ENCODE measurements at regions not wholly inside any gene's neighbourhood (a gene's known extent, or its start where the extent isn't known, plus 50 kb on each side); places are given as distances from the start of the nearest gene placed in this dataset.

DNA sequence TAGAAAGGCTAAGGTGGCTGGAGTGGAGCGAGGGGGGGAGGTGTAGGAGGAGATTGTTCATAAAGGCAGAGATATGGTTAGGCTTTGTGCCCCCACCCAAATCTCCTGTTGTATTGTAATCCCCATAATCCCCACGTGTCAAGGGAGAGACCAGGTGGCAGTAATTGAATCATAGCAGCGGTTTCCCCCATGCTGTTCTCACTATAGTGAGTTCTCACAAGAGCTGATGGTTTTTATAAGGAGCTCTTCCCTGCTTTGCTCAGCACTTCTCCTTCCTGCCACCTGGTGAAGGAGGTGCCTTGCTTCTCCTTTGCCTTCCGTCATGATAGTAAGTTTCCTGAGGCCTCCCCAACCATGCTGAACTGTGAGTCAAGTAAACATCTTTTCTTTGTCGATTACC lies 64.7 kb upstream of the CFAP161 start:
- Histone ChIP-seq H3K27ac (ENCODE audit: low read depth, low read length) (no peak overlapping the region), H3K9me3 (ENCODE audit: low read length) (no peaks in the 10 kb centered on the region), H3K4me1 (ENCODE audit: insufficient read depth, low read length) (no peaks in the 10 kb centered on the region), H3K27me3 (ENCODE audit: insufficient read depth, low read length, poor library complexity, severe bottlenecking) (no peaks in the 10 kb centered on the region), H3K4me3 (ENCODE audit: low read length) (no peak overlapping the region), H3K36me3 (ENCODE audit: insufficient read depth, low read length) (no peaks in the 10 kb centered on the region)
- DNase-seq: no peak
- Mint-ChIP-seq H3K27ac (no peak overlapping the region), H3K36me3 (peaks cover 0 to 5% (median 2%) of the 10 kb centered on the region in 3 donors), H3K4me1 (no peaks in the 10 kb centered on the region), H3K27me3 (peaks cover 16 to 43% of the 10 kb centered on the region in 2 donors), H3K4me3 (no peak overlapping the region), H3K9me3 (peaks cover 0 to 4% (median 0%) of the 10 kb centered on the region in 5 donors)
- POLR2A ChIA-PET: no interaction called here
- CTCF ChIA-PET: no interaction called here

DNA sequence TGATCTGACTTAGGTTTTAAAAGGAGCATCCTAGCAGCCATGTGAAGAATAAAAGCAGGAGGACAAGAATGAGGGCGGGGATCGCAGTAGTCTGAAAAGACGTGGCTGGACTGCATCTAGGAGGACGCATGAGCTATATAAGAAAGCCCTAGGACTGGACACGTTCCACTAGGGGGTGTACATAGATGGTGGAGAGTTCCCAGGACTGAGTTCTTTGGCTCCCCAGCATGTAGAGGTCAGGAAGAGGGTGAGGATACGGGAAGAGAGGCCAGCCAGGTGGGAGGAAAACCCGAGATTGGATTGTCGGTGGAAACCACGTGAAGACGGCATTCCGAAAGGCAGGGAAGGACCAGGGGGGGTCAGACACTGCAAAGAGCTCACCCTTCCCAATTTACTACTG lies 64.2 kb upstream of the CFAP161 start:
- no peaks in the 10 kb centered on the region for H3K36me3 ChIP-seq (ENCODE audit: insufficient read depth, low read length)
- Mint-ChIP-seq H3K4me3 (no peak overlapping the region), H3K9me3 (peaks cover 0 to 4% (median 0%) of the 10 kb centered on the region in 5 donors), H3K36me3 (peaks cover 0 to 4% (median 2%) of the 10 kb centered on the region in 3 donors), H3K27ac (no peak overlapping the region), H3K4me1 (no peaks in the 10 kb centered on the region), H3K27me3 (peaks cover 16 to 43% of the 10 kb centered on the region in 2 donors)
- ChIA-PET POLR2A (no interaction called here), CTCF (no interaction called here)
- no peak overlapping the region for H3K27ac ChIP-seq (ENCODE audit: low read depth, low read length)
- no peaks in the 10 kb centered on the region for H3K9me3 ChIP-seq (ENCODE audit: low read length)
- DNase-seq: no peak
- H3K4me3 ChIP-seq (ENCODE audit: low read length): no peak overlapping the region
- no peaks in the 10 kb centered on the region for H3K27me3 ChIP-seq (ENCODE audit: insufficient read depth, low read length, poor library complexity, severe bottlenecking)
- H3K4me1 ChIP-seq (ENCODE audit: insufficient read depth, low read length): no peaks in the 10 kb centered on the region

DNA sequence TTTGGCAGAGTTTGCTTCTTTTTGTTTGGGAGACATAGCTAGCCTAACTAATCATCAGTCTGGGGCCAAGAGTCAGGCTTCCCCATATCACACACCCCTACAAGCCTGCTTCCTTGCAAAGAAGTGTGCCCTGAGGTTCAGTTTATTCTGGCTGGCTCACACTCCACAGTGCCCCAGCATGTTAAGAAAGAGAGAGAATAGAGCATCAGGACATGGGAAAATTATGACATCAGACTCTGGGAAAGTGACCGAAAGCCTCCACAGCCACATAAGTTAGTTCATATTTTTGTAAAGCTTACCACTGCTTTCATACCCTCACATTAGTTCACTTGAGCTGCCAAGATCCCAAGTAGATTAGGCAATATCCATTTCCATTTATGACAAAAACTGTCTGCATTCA lies 63.0 kb upstream of the CFAP161 start:
- no peaks in the 10 kb centered on the region for H3K9me3 ChIP-seq (ENCODE audit: low read length)
- H3K4me3 ChIP-seq (ENCODE audit: low read length): no peak overlapping the region
- H3K36me3 Mint-ChIP-seq: peaks cover 0 to 4% (median 2%) of the 10 kb centered on the region in 3 donors
- no peak overlapping the region for H3K27ac Mint-ChIP-seq
- H3K27ac ChIP-seq (ENCODE audit: low read depth, low read length): no peak overlapping the region
- H3K9me3 Mint-ChIP-seq: peaks cover 0 to 4% (median 0%) of the 10 kb centered on the region in 5 donors
- POLR2A ChIA-PET: no interaction called here
- H3K36me3 ChIP-seq (ENCODE audit: insufficient read depth, low read length): no peaks in the 10 kb centered on the region
- no peaks in the 10 kb centered on the region for H3K4me1 Mint-ChIP-seq
- no peak for DNase-seq
- no peaks in the 10 kb centered on the region for H3K27me3 ChIP-seq (ENCODE audit: insufficient read depth, low read length, poor library complexity, severe bottlenecking)
- CTCF ChIA-PET: no interaction called here
- H3K4me3 Mint-ChIP-seq: no peak overlapping the region
- no peaks in the 10 kb centered on the region for H3K4me1 ChIP-seq (ENCODE audit: insufficient read depth, low read length)
- peaks cover 16 to 46% of the 10 kb centered on the region in 2 donors for H3K27me3 Mint-ChIP-seq

DNA sequence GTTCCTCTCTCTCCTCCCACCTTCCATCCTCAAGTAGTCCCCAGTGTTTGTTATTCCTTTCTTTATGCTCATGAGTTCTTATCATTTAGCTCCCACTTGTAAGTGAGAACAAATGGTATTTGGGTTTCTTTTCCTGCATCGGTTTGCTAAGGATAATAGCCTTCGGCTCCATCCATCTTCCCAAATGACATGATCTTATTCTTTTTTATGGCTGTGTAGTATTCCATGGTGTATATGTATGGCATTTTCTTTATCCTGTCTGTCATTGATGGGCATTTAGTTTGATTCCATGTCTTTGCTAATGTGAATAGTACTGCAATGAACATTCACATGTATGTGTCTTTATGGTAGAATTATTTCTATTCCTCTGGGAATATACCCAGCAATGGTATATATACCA lies 62.4 kb upstream of the CFAP161 start:
- Mint-ChIP-seq H3K36me3 (peaks cover 0 to 4% (median 2%) of the 10 kb centered on the region in 3 donors), H3K27me3 (peaks cover 17 to 50% of the 10 kb centered on the region in 2 donors), H3K4me1 (no peaks in the 10 kb centered on the region), H3K27ac (no peak overlapping the region), H3K4me3 (no peak overlapping the region), H3K9me3 (peaks cover 0 to 4% (median 0%) of the 10 kb centered on the region in 5 donors)
- POLR2A ChIA-PET: no interaction called here
- Histone ChIP-seq H3K4me3 (ENCODE audit: low read length) (no peak overlapping the region), H3K9me3 (ENCODE audit: low read length) (no peaks in the 10 kb centered on the region), H3K4me1 (ENCODE audit: insufficient read depth, low read length) (no peaks in the 10 kb centered on the region), H3K27me3 (ENCODE audit: insufficient read depth, low read length, poor library complexity, severe bottlenecking) (no peaks in the 10 kb centered on the region), H3K36me3 (ENCODE audit: insufficient read depth, low read length) (no peaks in the 10 kb centered on the region), H3K27ac (ENCODE audit: low read depth, low read length) (no peak overlapping the region)
- no peak for DNase-seq
- CTCF ChIA-PET: no interaction called here

DNA sequence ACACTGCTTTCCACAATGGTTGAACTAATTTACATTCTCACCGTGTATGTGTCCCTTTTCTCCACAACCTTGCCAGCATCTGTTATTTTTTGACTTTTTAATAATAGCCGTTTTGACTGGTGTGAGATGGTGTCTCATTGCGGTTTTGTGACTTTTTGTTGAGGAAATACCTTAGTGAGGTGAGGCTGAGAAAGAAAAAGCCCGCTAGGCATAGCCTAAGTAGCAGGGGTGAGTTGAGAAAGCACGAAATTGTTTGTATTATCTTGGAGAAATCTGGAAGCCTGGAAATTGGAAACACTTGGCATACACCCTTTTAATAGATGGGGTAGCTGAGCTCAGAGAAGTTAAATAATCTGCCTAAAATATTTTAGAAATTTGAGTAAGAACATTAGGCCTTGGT lies 61.5 kb upstream of the CFAP161 start:
- Mint-ChIP-seq H3K4me3 (no peak overlapping the region), H3K27ac (no peak overlapping the region), H3K27me3 (peaks cover 19 to 52% of the 10 kb centered on the region in 2 donors), H3K36me3 (peaks cover 0 to 4% (median 2%) of the 10 kb centered on the region in 3 donors), H3K4me1 (no peaks in the 10 kb centered on the region), H3K9me3 (peaks cover 0 to 4% (median 0%) of the 10 kb centered on the region in 5 donors)
- CTCF ChIA-PET: no interaction called here
- no peak overlapping the region for H3K4me3 ChIP-seq (ENCODE audit: low read length)
- no peak overlapping the region for H3K27ac ChIP-seq (ENCODE audit: low read depth, low read length)
- no peak for DNase-seq
- H3K27me3 ChIP-seq (ENCODE audit: insufficient read depth, low read length, poor library complexity, severe bottlenecking): no peaks in the 10 kb centered on the region
- POLR2A ChIA-PET: no interaction called here
- H3K36me3 ChIP-seq (ENCODE audit: insufficient read depth, low read length): no peaks in the 10 kb centered on the region
- no peaks in the 10 kb centered on the region for H3K9me3 ChIP-seq (ENCODE audit: low read length)
- H3K4me1 ChIP-seq (ENCODE audit: insufficient read depth, low read length): no peaks in the 10 kb centered on the region

DNA sequence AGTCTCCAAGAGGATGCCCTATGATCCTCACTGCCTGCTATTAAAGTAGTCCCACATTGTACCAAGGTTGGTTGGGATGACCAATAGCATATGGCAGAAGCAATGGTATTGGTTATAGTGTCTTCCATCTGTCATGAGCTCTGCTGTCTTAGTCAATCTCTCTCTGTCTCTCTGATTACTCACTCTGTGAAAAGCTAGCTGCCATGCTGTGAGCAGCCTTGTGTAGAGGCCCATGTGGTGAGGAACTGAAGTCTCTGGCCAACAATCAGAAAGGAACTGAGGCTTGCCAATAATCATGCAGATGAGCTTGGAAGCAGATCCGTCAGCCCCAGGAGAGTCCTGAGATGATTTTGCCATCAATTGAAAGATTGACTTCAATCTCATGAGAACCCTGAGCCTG lies 60.3 kb upstream of the CFAP161 start:
- Mint-ChIP-seq H3K27me3 (peaks cover 18 to 43% of the 10 kb centered on the region in 2 donors), H3K27ac (no peak overlapping the region), H3K4me3 (no peak overlapping the region), H3K9me3 (peaks cover 0 to 4% (median 0%) of the 10 kb centered on the region in 5 donors), H3K36me3 (peaks cover 0 to 4% (median 2%) of the 10 kb centered on the region in 3 donors), H3K4me1 (no peaks in the 10 kb centered on the region)
- ChIA-PET CTCF (no interaction called here), POLR2A (no interaction called here)
- no peaks in the 10 kb centered on the region for H3K27me3 ChIP-seq (ENCODE audit: insufficient read depth, low read length, poor library complexity, severe bottlenecking)
- H3K4me3 ChIP-seq (ENCODE audit: low read length): no peak overlapping the region
- H3K4me1 ChIP-seq (ENCODE audit: insufficient read depth, low read length): no peaks in the 10 kb centered on the region
- H3K27ac ChIP-seq (ENCODE audit: low read depth, low read length): no peak overlapping the region
- no peaks in the 10 kb centered on the region for H3K36me3 ChIP-seq (ENCODE audit: insufficient read depth, low read length)
- no peak for DNase-seq
- H3K9me3 ChIP-seq (ENCODE audit: low read length): no peaks in the 10 kb centered on the region

DNA sequence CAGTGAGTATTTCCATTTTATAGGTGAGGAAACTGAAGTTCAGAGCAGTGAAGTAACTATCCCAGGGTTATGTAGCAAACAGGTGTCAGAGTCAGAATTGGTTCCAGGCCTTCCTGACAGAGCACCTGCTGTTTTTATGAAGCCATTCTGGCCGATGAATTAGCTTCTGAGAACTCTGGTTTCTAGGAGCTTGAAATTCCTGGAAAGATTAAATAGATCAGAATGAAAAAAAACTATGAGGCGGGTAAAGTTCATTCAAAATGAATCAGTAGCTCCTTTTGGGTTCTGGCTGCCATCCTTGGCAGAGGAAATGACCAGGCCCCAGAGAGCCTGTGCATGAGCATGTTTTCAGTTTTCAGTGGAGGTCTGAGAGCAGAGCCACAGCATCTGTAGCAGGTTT lies 59.3 kb upstream of the CFAP161 start:
- peaks cover 0 to 4% (median 2%) of the 10 kb centered on the region in 3 donors for H3K36me3 Mint-ChIP-seq
- Histone ChIP-seq H3K27ac (ENCODE audit: low read depth, low read length) (no peak overlapping the region), H3K27me3 (ENCODE audit: insufficient read depth, low read length, poor library complexity, severe bottlenecking) (no peaks in the 10 kb centered on the region), H3K9me3 (ENCODE audit: low read length) (no peaks in the 10 kb centered on the region), H3K4me3 (ENCODE audit: low read length) (no peak overlapping the region), H3K4me1 (ENCODE audit: insufficient read depth, low read length) (no peaks in the 10 kb centered on the region), H3K36me3 (ENCODE audit: insufficient read depth, low read length) (no peaks in the 10 kb centered on the region)
- H3K4me3 Mint-ChIP-seq: no peak overlapping the region
- CTCF ChIA-PET: no interaction called here
- DNase-seq: no peak
- no peaks in the 10 kb centered on the region for H3K4me1 Mint-ChIP-seq
- no peak overlapping the region for H3K27ac Mint-ChIP-seq
- POLR2A ChIA-PET: no interaction called here
- H3K27me3 Mint-ChIP-seq: peaks cover 15 to 37% of the 10 kb centered on the region in 2 donors
- H3K9me3 Mint-ChIP-seq: peaks cover 0 to 4% (median 0%) of the 10 kb centered on the region in 5 donors

DNA sequence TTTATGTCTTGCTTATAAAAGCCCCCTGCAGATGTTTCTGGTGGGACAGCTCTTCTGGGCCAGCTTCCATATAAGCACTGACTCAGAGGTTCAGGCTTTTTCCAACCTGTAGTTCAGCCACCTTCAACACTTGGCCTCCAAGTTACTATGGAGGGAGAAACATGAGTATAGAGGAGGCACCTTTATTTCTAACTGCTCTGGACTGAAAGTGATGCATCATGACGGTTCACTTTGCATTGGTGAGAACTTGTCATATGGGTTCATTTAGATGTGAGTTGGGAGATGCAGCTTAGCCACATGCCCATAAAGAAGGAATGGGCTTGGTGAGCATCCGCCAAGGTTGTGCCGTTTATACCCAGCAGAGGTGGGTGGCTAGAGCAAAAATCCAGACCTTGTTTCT lies 58.8 kb upstream of the CFAP161 start:
- no peaks in the 10 kb centered on the region for H3K9me3 ChIP-seq (ENCODE audit: low read length)
- Mint-ChIP-seq H3K27ac (no peak overlapping the region), H3K4me3 (no peak overlapping the region), H3K27me3 (peaks cover 15 to 34% of the 10 kb centered on the region in 2 donors), H3K4me1 (no peaks in the 10 kb centered on the region), H3K36me3 (peaks cover 0 to 4% (median 2%) of the 10 kb centered on the region in 3 donors), H3K9me3 (peaks cover 0 to 4% (median 0%) of the 10 kb centered on the region in 5 donors)
- H3K27ac ChIP-seq (ENCODE audit: low read depth, low read length): no peak overlapping the region
- ChIA-PET CTCF (no interaction called here), POLR2A (no interaction called here)
- H3K4me1 ChIP-seq (ENCODE audit: insufficient read depth, low read length): no peaks in the 10 kb centered on the region
- H3K36me3 ChIP-seq (ENCODE audit: insufficient read depth, low read length): no peaks in the 10 kb centered on the region
- no peaks in the 10 kb centered on the region for H3K27me3 ChIP-seq (ENCODE audit: insufficient read depth, low read length, poor library complexity, severe bottlenecking)
- no peak overlapping the region for H3K4me3 ChIP-seq (ENCODE audit: low read length)
- DNase-seq: no peak

DNA sequence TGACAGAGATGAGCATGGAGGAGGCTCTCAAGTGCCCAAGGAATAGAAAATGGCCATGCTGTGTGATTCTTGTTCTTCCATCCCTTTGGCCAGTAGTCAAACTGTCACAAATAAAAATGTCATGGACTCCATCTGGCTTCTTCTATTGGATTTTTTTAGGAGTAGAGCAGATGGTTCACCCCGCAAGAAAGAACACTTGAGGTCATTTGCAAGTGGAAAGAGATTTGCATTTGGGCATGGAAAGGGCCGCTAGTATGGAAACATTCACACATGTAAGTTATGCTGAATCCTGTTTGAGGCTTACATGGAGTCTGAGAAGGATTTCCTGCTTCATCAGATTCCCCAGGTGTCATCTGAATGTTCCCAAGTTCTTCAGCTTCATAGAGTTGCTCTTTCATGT lies 53.1 kb upstream of the CFAP161 start:
- H3K4me1 Mint-ChIP-seq: no peaks in the 10 kb centered on the region
- Histone ChIP-seq H3K4me3 (ENCODE audit: low read length) (no peak overlapping the region), H3K9me3 (ENCODE audit: low read length) (no peaks in the 10 kb centered on the region), H3K27me3 (ENCODE audit: insufficient read depth, low read length, poor library complexity, severe bottlenecking) (no peaks in the 10 kb centered on the region), H3K36me3 (ENCODE audit: insufficient read depth, low read length) (no peaks in the 10 kb centered on the region), H3K4me1 (ENCODE audit: insufficient read depth, low read length) (no peaks in the 10 kb centered on the region), H3K27ac (ENCODE audit: low read depth, low read length) (no peak overlapping the region)
- no peak overlapping the region for H3K4me3 Mint-ChIP-seq
- peaks cover 0 to 5% (median 0%) of the 10 kb centered on the region in 3 donors for H3K36me3 Mint-ChIP-seq
- CTCF ChIA-PET: no interaction called here
- no peak overlapping the region for H3K27ac Mint-ChIP-seq
- DNase-seq: no peak
- peaks cover 0 to 4% (median 0%) of the 10 kb centered on the region in 5 donors for H3K9me3 Mint-ChIP-seq
- H3K27me3 Mint-ChIP-seq: peaks cover 12 to 16% of the 10 kb centered on the region in 2 donors
- POLR2A ChIA-PET: no interaction called here
